ENCODE measurements at regions not wholly inside any gene's neighbourhood (a gene's known extent, or its start where the extent isn't known, plus 50 kb on each side); places are given as distances from the start of the nearest gene placed in this dataset.

DNA sequence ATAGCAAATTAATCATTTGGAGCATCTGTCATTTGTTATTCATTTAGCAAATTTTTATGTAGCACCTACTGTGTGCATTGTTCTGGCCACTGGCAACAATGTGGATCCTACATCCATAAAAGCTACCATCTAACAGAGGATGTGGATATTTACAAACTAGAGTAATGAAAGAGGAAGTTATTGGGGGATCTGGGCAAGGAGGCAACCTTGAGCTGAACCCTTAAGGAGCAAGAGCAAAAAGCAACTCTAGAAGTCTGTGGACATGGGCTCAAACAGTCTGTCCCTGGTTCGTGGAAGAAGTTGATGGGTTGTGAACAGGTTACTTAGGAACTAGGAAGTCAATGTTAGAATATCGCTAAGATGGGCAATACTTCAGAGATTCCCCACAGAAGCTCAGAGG is 259.9 kb downstream of the SYK start (continued):
- TF ChIP-seq, protein P1, sequence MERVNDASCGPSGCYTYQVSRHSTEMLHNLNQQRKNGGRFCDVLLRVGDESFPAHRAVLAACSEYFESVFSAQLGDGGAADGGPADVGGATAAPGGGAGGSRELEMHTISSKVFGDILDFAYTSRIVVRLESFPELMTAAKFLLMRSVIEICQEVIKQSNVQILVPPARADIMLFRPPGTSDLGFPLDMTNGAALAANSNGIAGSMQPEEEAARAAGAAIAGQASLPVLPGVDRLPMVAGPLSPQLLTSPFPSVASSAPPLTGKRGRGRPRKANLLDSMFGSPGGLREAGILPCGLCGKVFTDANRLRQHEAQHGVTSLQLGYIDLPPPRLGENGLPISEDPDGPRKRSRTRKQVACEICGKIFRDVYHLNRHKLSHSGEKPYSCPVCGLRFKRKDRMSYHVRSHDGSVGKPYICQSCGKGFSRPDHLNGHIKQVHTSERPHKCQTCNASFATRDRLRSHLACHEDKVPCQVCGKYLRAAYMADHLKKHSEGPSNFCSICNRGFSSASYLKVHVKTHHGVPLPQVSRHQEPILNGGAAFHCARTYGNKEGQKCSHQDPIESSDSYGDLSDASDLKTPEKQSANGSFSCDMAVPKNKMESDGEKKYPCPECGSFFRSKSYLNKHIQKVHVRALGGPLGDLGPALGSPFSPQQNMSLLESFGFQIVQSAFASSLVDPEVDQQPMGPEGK (CRISPR knock-in tag; IDR thresholded peaks at IDR 0.05; ENCODE audit: borderline replicate concordance): no peak
- TF ChIP-seq, protein P2, sequence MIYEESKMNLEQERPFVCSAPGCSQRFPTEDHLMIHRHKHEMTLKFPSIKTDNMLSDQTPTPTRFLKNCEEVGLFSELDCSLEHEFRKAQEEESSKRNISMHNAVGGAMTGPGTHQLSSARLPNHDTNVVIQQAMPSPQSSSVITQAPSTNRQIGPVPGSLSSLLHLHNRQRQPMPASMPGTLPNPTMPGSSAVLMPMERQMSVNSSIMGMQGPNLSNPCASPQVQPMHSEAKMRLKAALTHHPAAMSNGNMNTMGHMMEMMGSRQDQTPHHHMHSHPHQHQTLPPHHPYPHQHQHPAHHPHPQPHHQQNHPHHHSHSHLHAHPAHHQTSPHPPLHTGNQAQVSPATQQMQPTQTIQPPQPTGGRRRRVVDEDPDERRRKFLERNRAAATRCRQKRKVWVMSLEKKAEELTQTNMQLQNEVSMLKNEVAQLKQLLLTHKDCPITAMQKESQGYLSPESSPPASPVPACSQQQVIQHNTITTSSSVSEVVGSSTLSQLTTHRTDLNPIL (CRISPR knock-in tag; IDR thresholded peaks at IDR 0.05; ENCODE audit: low read depth): no peak
- no peak for TF ChIP-seq ISL1 (CRISPR knock-in tag; IDR thresholded peaks at IDR 0.05)
- no peak for TF ChIP-seq ZC3H10 (CRISPR knock-in tag; IDR thresholded peaks at IDR 0.05)
- no peak for TF ChIP-seq ESRRG (CRISPR knock-in tag; IDR thresholded peaks at IDR 0.05)
- no peak for TF ChIP-seq ZFP30 (CRISPR knock-in tag; IDR thresholded peaks at IDR 0.05)
- no peak for TF ChIP-seq BACH2 (CRISPR knock-in tag; IDR thresholded peaks at IDR 0.05; ENCODE audit: borderline replicate concordance)
- no peak for TF ChIP-seq OSR1 (CRISPR knock-in tag; IDR thresholded peaks at IDR 0.05)

DNA sequence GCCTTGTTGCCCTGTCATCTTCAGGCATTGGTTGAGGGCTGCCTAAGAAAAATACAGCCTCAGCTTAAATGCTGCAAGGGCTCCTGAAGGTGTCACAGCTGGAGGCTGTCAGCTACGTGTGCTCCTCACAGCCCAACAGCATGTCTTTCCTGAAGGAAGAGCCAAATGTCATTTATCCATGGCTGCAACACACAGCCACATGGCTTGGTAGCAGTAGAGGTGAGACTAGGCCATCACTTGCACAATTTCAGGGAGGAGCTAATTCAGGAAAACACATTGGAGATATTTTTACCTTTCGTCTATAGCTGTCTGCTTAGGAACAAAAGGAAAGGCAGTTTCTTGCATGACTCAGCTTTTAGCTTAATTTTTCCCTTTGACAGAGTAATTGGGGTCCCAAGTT is 260.7 kb downstream of the SYK start:
- ATAC-seq: no peak
- TF ChIP-seq TCF4 (CRISPR knock-in tag; IDR thresholded peaks at IDR 0.05; ENCODE audit: borderline replicate concordance): no peak
- no peak for TF ChIP-seq ZNF70 (CRISPR knock-in tag; IDR thresholded peaks at IDR 0.05)
- TF ChIP-seq, protein P2 (CRISPR knock-in tag; IDR thresholded peaks at IDR 0.05; ENCODE audit: low read depth): no peak
- TF ChIP-seq BACH2 (CRISPR knock-in tag; IDR thresholded peaks at IDR 0.05; ENCODE audit: borderline replicate concordance): no peak
- TF ChIP-seq ZFP3 (CRISPR knock-in tag; IDR thresholded peaks at IDR 0.05): no peak
- TF ChIP-seq ISL1 (CRISPR knock-in tag; IDR thresholded peaks at IDR 0.05): no peak
- TF ChIP-seq, protein P3, sequence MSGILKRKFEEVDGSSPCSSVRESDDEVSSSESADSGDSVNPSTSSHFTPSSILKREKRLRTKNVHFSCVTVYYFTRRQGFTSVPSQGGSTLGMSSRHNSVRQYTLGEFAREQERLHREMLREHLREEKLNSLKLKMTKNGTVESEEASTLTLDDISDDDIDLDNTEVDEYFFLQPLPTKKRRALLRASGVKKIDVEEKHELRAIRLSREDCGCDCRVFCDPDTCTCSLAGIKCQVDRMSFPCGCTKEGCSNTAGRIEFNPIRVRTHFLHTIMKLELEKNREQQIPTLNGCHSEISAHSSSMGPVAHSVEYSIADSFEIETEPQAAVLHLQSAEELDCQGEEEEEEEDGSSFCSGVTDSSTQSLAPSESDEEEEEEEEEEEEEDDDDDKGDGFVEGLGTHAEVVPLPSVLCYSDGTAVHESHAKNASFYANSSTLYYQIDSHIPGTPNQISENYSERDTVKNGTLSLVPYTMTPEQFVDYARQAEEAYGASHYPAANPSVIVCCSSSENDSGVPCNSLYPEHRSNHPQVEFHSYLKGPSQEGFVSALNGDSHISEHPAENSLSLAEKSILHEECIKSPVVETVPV (CRISPR knock-in tag; IDR thresholded peaks at IDR 0.05): no peak
- TF ChIP-seq, protein P4, sequence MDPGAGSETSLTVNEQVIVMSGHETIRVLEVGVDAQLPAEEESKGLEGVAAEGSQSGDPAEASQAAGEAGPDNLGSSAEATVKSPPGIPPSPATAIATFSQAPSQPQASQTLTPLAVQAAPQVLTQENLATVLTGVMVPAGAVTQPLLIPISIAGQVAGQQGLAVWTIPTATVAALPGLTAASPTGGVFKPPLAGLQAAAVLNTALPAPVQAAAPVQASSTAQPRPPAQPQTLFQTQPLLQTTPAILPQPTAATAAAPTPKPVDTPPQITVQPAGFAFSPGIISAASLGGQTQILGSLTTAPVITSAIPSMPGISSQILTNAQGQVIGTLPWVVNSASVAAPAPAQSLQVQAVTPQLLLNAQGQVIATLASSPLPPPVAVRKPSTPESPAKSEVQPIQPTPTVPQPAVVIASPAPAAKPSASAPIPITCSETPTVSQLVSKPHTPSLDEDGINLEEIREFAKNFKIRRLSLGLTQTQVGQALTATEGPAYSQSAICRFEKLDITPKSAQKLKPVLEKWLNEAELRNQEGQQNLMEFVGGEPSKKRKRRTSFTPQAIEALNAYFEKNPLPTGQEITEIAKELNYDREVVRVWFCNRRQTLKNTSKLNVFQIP (CRISPR knock-in tag; IDR thresholded peaks at IDR 0.05; ENCODE audit: borderline replicate concordance, low read depth): no peak
- TF ChIP-seq OSR1 (CRISPR knock-in tag; IDR thresholded peaks at IDR 0.05): no peak
- no peak for TF ChIP-seq ARNTL (CRISPR knock-in tag; IDR thresholded peaks at IDR 0.05; ENCODE audit: borderline replicate concordance, low read depth)

DNA sequence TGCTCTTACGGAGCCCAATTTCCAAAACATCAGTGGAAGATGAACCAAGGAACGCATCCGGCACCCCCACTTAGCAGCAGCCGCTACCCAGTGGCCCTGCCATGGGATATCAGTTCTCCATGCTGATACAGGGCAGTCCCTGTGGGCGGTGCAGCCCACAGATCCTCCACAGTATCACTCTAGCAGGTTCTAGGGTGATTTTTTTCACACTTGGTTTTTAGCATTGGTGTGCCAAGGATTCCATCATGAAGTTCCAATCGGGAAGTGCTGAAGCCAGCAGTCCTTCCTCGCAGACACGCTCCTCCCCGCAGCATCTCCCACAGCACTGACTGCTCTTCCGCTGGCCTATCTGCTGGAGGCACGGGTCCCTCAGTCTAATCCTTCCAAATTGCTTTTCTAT is 261.9 kb downstream of the SYK start:
- TF ChIP-seq OSR1 (CRISPR knock-in tag; IDR thresholded peaks at IDR 0.05) (no peak), RARB (CRISPR knock-in tag; IDR thresholded peaks at IDR 0.05) (no peak), SNAI2 (CRISPR knock-in tag; IDR thresholded peaks at IDR 0.05) (no peak), ZNF8 (CRISPR knock-in tag; IDR thresholded peaks at IDR 0.05) (no peak)
- no peak for ATAC-seq

DNA sequence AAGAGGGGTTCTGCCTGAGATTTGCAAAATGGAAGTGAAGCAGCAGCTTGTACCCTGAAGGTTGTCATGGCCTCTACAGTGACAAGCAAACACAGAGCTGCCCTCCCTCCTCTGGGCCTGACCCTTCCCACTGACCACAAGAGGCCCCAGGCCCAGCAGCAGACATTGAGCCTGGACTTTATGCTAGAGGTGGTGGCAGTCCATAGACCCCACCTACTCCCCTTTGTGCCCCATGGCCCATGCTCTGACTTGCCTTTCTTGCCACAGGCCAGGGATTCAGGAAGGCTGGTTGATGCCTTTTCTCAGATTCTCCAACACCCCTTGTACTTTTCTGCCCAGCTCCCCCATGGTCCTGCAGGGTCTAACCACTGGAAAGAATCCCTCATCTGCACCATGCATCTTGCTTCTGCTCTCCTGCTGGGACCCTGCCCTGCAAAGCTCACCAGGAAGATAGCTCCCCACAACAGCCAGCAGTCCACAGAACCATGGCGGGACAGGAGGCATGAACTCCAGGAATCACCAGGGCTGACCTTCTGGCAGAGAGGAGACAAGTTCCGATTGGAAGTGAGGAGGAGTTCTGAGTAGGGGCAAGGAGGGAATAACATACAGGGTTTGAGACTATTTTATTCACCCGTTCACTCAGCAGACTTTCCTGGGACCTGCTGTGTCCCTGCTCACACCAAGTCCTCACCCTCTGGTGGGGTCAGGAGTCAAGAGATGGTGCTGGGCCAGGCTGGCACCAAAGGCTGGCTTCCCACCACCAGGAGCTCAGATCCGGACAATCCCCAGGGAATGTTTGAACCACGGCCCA is 263.8 kb downstream of the SYK start:
- no peak for ATAC-seq
- no peak for TF ChIP-seq ARNTL (CRISPR knock-in tag; IDR thresholded peaks at IDR 0.05; ENCODE audit: borderline replicate concordance, low read depth)
- no peak for TF ChIP-seq TOX (CRISPR knock-in tag; IDR thresholded peaks at IDR 0.05; ENCODE audit: borderline replicate concordance)
- TF ChIP-seq, protein P3 (CRISPR knock-in tag; IDR thresholded peaks at IDR 0.05): no peak
- TF ChIP-seq ISL1 (CRISPR knock-in tag; IDR thresholded peaks at IDR 0.05): no peak
- TF ChIP-seq TCF4 (CRISPR knock-in tag; IDR thresholded peaks at IDR 0.05; ENCODE audit: borderline replicate concordance): no peak
- TF ChIP-seq RARB (CRISPR knock-in tag; IDR thresholded peaks at IDR 0.05): no peak
- no peak for TF ChIP-seq ESRRG (CRISPR knock-in tag; IDR thresholded peaks at IDR 0.05)
- TF ChIP-seq ZNF70 (CRISPR knock-in tag; IDR thresholded peaks at IDR 0.05): no peak
- TF ChIP-seq ZFP3 (CRISPR knock-in tag; IDR thresholded peaks at IDR 0.05): no peak
- TF ChIP-seq OSR1 (CRISPR knock-in tag; IDR thresholded peaks at IDR 0.05): no peak
- no peak for TF ChIP-seq PPARA (CRISPR knock-in tag; IDR thresholded peaks at IDR 0.05; ENCODE audit: borderline replicate concordance)
- no peak for TF ChIP-seq BACH2 (CRISPR knock-in tag; IDR thresholded peaks at IDR 0.05; ENCODE audit: borderline replicate concordance)
- TF ChIP-seq, protein P1 (CRISPR knock-in tag; IDR thresholded peaks at IDR 0.05; ENCODE audit: borderline replicate concordance): no peak
- TF ChIP-seq ZNF565 (CRISPR knock-in tag; conservative IDR thresholded peaks at IDR 0.05; ENCODE audit: low read depth): no peak
- TF ChIP-seq, protein P4 (CRISPR knock-in tag; IDR thresholded peaks at IDR 0.05; ENCODE audit: borderline replicate concordance, low read depth): no peak
